H9 (cell line): ENCODE measurements at regions not wholly inside any gene's neighbourhood (a gene's known extent, or its start where the extent isn't known, plus 50 kb on each side); places are given as distances from the start of the nearest gene placed in this dataset.

Source experiments
- DNase-seq: peaks from one replicate; pipeline ENCODE4 v3.0.0-alpha.2; 2017
- H2AFZ ChIP-seq: one replicate; pipeline ENCODE4 v1.6.1; 2013; ENCODE audit warnings: mild to moderate bottlenecking, low read length, control low read depth, moderate library complexity
- H2AK5ac ChIP-seq: 2 replicates; pipeline ENCODE4 v1.6.1; 2013; ENCODE audit warnings: low read length, control low read depth, mixed read lengths; ENCODE audit not compliant: insufficient read length
- H2BK120ac ChIP-seq: one replicate; pipeline ENCODE4 v1.6.1; 2013; ENCODE audit warnings: low read depth, mild to moderate bottlenecking, low read length, control low read depth, inconsistent platforms; ENCODE audit not compliant: poor library complexity, severe bottlenecking
- H2BK12ac ChIP-seq: 2 replicates; pipeline ENCODE4 v1.6.1; 2013; ENCODE audit warnings: low read length, control low read depth, mixed read lengths, low read depth; ENCODE audit not compliant: insufficient read length
- H2BK15ac ChIP-seq: 2 replicates; pipeline ENCODE4 v1.6.1; 2013; ENCODE audit warnings: low read depth, low read length, control low read depth
- H2BK20ac ChIP-seq: one replicate; pipeline ENCODE4 v1.6.1; 2013; ENCODE audit warnings: low read depth, mild to moderate bottlenecking, low read length, control low read depth, inconsistent platforms; ENCODE audit not compliant: poor library complexity, severe bottlenecking
- H2BK5ac ChIP-seq: 2 replicates; pipeline ENCODE4 v1.6.1; 2013; ENCODE audit warnings: low read length, control low read depth, mixed read lengths; ENCODE audit not compliant: insufficient read length
- H3K14ac ChIP-seq: 2 replicates; pipeline ENCODE4 v1.6.1; 2013; ENCODE audit warnings: low read length, control low read depth; ENCODE audit not compliant: insufficient read depth
- H3K18ac ChIP-seq: 2 replicates; pipeline ENCODE4 v1.6.1; 2013; ENCODE audit warnings: low read depth, mild to moderate bottlenecking, mixed read lengths, low read length, control low read depth; ENCODE audit not compliant: insufficient read length
- H3K23ac ChIP-seq: 2 replicates; pipeline ENCODE4 v1.6.1; 2013; ENCODE audit warnings: low read length, control low read depth, mixed read lengths, low read depth; ENCODE audit not compliant: insufficient read length
- H3K23me2 ChIP-seq: 2 replicates; pipeline ENCODE4 v1.6.1; 2013; ENCODE audit warnings: low read depth, mild to moderate bottlenecking, mixed read lengths, low read length, control low read depth; ENCODE audit not compliant: insufficient read length, poor library complexity, severe bottlenecking
- H3K27ac ChIP-seq: 2 replicates; pipeline ENCODE4 v1.5.1; 2013; ENCODE audit warnings: low read length, control low read depth, mixed read lengths, low read depth; ENCODE audit not compliant: insufficient read length
- H3K27me3 ChIP-seq: 2 replicates; pipeline ENCODE4 v1.6.1; 2013; ENCODE audit warnings: low read length, control low read depth, inconsistent platforms; ENCODE audit not compliant: insufficient read depth
- H3K4ac ChIP-seq: 2 replicates; pipeline ENCODE4 v1.6.1; 2013; ENCODE audit warnings: low read depth, mild to moderate bottlenecking, control low read depth, inconsistent platforms, low read length, moderate library complexity
- H3K4me1 ChIP-seq: 2 replicates; pipeline ENCODE4 v1.6.1; 2013; ENCODE audit warnings: low read length, control low read depth, inconsistent platforms; ENCODE audit not compliant: insufficient read depth
- H3K4me2 ChIP-seq: 2 replicates; pipeline ENCODE4 v1.6.1; 2013; ENCODE audit warnings: low read length, control low read depth, mixed read lengths; ENCODE audit not compliant: insufficient read length, insufficient read depth
- H3K56ac ChIP-seq: 2 replicates; pipeline ENCODE4 v1.6.1; 2013; ENCODE audit warnings: low read depth, mild to moderate bottlenecking, mixed read lengths, low read length, control low read depth; ENCODE audit not compliant: insufficient read length
- H3K79me1 ChIP-seq: 2 replicates; pipeline ENCODE4 v1.6.1; 2013; ENCODE audit warnings: low read depth, mild to moderate bottlenecking, moderate library complexity, low read length, control low read depth, inconsistent platforms; ENCODE audit not compliant: insufficient read depth, poor library complexity, severe bottlenecking
- H3K79me2 ChIP-seq: 2 replicates; pipeline ENCODE4 v1.6.1; 2013; ENCODE audit warnings: low read length, control low read depth, inconsistent platforms; ENCODE audit not compliant: insufficient read depth
- H3K9ac ChIP-seq: 2 replicates; pipeline ENCODE4 v1.6.1; 2013; ENCODE audit warnings: low read length, control low read depth, mixed read lengths; ENCODE audit not compliant: insufficient read length; ENCODE audit errors: extremely low read depth
- H3K9me3 ChIP-seq: one replicate; pipeline ENCODE4 v1.6.1; 2013; ENCODE audit warnings: low read depth, low read length, inconsistent platforms; ENCODE audit not compliant: control insufficient read depth
- H3T11ph ChIP-seq: one replicate; pipeline ENCODE4 v1.6.1; 2013; ENCODE audit warnings: mild to moderate bottlenecking, low read length, control low read depth, inconsistent platforms
- H4K20me1 ChIP-seq: one replicate; pipeline ENCODE4 v1.6.1; 2013; ENCODE audit not compliant: control insufficient read depth, insufficient read length, insufficient read depth
- H4K5ac ChIP-seq: 2 replicates; pipeline ENCODE4 v1.6.1; 2013; ENCODE audit warnings: low read depth, mild to moderate bottlenecking, mixed read lengths, low read length, control low read depth; ENCODE audit not compliant: insufficient read length
- H4K8ac ChIP-seq: replicated peaks from 2 replicates; pipeline ENCODE4 v1.6.1; 2013; ENCODE audit warnings: low read length, control low read depth, mixed read lengths, low read depth; ENCODE audit not compliant: insufficient read length
- H4K91ac ChIP-seq: 2 replicates; pipeline ENCODE4 v1.6.1; 2013; ENCODE audit warnings: low read depth, mild to moderate bottlenecking, moderate library complexity, mixed read lengths, low read length, control low read depth; ENCODE audit not compliant: insufficient read length
- H3K27ac Mint-ChIP-seq, 3 experiments: 2 replicates in 2 of 3; 3 replicates in 1 of 3; pipeline ENCODE4 v1.8.0; 2020 to 2021; ENCODE audit warnings: mixed read lengths in 3 of 3, mild to moderate bottlenecking in 1 of 3, moderate library complexity in 1 of 3
- H3K27me3 Mint-ChIP-seq: 2 replicates; pipeline ENCODE4 v1.8.0; 2021; ENCODE audit warnings: low read depth, mild to moderate bottlenecking, moderate library complexity, mixed read lengths
- H3K36me3 Mint-ChIP-seq, 3 experiments: 2 replicates in 2 of 3; 3 replicates in 1 of 3; pipeline ENCODE4 v1.8.0; 2020 to 2021; ENCODE audit warnings: low read depth in 3 of 3, mixed read lengths in 3 of 3; ENCODE audit not compliant: insufficient read depth in 1 of 3
- H3K4me1 Mint-ChIP-seq, 2 experiments: 2 replicates each; pipeline ENCODE4 v1.8.0; 2020; ENCODE audit warnings: mixed read lengths in 2 of 2
- H3K4me3 Mint-ChIP-seq, 2 experiments: 2 replicates in 1 of 2; 3 replicates in 1 of 2; pipeline ENCODE4 v1.8.0; 2020 to 2021; ENCODE audit warnings: mild to moderate bottlenecking in 2 of 2, mixed read lengths in 2 of 2, moderate library complexity in 1 of 2
- H3K9me3 Mint-ChIP-seq, 2 experiments: 2 replicates in 1 of 2; 3 replicates in 1 of 2; pipeline ENCODE4 v1.8.0; 2020; ENCODE audit warnings: mild to moderate bottlenecking in 2 of 2, mixed read lengths in 2 of 2, moderate library complexity in 1 of 2
- WGBS: extraction: QIAGEN DNeasy Blood & Tissue Kit; methylation state at CpG from one replicate; pipeline ENCODE4 v1.1.7; 2013; ENCODE audit warnings: missing lambda C conversion rate, low lambda C conversion rate, mixed read lengths; ENCODE audit not compliant: insufficient read length; ENCODE audit errors: extremely low coverage; 5-methylcytosine and 5-hydroxymethylcytosine counted together
- TF ChIP-seq, protein P1 (sequence below): fragments of 200-600 bp; sonication (generic); conservative IDR thresholded peaks from 3 replicates; pipeline ENCODE4 v1.8.0; 2021; ENCODE audit warnings: antibody characterized with exemption, mild to moderate bottlenecking

DNA sequence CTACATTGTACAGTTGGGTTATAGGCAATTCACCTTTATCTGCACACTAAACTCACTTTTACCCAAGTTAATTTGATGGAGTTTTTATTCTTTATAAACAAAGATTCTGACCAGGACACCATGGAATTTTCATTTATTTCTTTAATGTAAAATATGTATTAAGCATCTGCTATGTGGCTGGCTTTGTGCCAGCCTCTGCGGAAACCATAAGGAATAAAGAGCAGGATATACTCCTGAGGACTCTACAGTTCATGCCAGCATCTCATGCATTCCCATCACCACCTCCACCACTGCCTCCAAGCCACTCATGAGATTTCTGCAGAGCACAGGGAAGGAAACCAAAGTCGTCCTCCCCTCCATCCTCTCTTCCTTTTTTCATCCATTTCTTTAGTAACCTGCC, 100.0 kb upstream of the DBX1 start:
- no CpG with 5 or more reads among the region's 2 CpGs for WGBS
- TF ChIP-seq, protein P1, sequence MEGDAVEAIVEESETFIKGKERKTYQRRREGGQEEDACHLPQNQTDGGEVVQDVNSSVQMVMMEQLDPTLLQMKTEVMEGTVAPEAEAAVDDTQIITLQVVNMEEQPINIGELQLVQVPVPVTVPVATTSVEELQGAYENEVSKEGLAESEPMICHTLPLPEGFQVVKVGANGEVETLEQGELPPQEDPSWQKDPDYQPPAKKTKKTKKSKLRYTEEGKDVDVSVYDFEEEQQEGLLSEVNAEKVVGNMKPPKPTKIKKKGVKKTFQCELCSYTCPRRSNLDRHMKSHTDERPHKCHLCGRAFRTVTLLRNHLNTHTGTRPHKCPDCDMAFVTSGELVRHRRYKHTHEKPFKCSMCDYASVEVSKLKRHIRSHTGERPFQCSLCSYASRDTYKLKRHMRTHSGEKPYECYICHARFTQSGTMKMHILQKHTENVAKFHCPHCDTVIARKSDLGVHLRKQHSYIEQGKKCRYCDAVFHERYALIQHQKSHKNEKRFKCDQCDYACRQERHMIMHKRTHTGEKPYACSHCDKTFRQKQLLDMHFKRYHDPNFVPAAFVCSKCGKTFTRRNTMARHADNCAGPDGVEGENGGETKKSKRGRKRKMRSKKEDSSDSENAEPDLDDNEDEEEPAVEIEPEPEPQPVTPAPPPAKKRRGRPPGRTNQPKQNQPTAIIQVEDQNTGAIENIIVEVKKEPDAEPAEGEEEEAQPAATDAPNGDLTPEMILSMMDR, result no peak

More for the DNA sequence above, 100.0 kb upstream of the DBX1 start:
- H3K9ac ChIP-seq, result no peak overlapping the region
- no peak for DNase-seq
- no peak overlapping the region for H3K56ac ChIP-seq
- H2AK5ac ChIP-seq, result no peak overlapping the region
- H3K23ac ChIP-seq, result no peak overlapping the region
- no peak overlapping the region for H2BK15ac ChIP-seq
- Mint-ChIP-seq H3K4me3 (no peak overlapping the region), H3K36me3 (no peaks in the 10 kb centered on the region), H3K4me1 (peaks cover 0 to 4% of the 10 kb centered on the region in 2 experiments; a peak in 1 of 4 replicates), H3K9me3 (no peaks in the 10 kb centered on the region), H3K27ac (no peak overlapping the region; a peak in 1 of 7 replicates), H3K27me3 (no peaks in the 10 kb centered on the region; the same call in 1 of the 2 replicates)
- H3K14ac ChIP-seq, result no peak overlapping the region
- no peak overlapping the region for H4K8ac ChIP-seq
- H4K91ac ChIP-seq, result no peak overlapping the region
- H3T11ph ChIP-seq, result no peak overlapping the region
- H2BK12ac ChIP-seq, result no peak overlapping the region
- no peaks in the 10 kb centered on the region for H3K9me3 ChIP-seq
- no peak overlapping the region for H2BK120ac ChIP-seq
- no peak overlapping the region for H2BK5ac ChIP-seq
- H3K18ac ChIP-seq, result no peak overlapping the region
- no peaks in the 10 kb centered on the region for H3K4me1 ChIP-seq
- no peak overlapping the region for H3K4me2 ChIP-seq
- H2AFZ ChIP-seq, result no peak overlapping the region
- no peaks in the 10 kb centered on the region for H3K79me1 ChIP-seq
- H4K5ac ChIP-seq, result no peak overlapping the region
- no peaks in the 10 kb centered on the region for H3K23me2 ChIP-seq
- no peaks in the 10 kb centered on the region for H3K79me2 ChIP-seq
- H3K4ac ChIP-seq, result no peak overlapping the region
- H3K27ac ChIP-seq, result no peak overlapping the region
- no peaks in the 10 kb centered on the region for H3K27me3 ChIP-seq
- H4K20me1 ChIP-seq, result no peaks in the 10 kb centered on the region
- no peak overlapping the region for H2BK20ac ChIP-seq
